Small intestine (tissue), 7 donors: ENCODE measurements at regions not wholly inside any gene's neighbourhood (a gene's known extent, or its start where the extent isn't known, plus 50 kb on each side); places are given as distances from the start of the nearest gene placed in this dataset.

Experiments used
- DNase-seq, 2 donors: peaks; one replicate each; pipeline versions ENCODE4 v3.0.0 to v3.0.0-alpha.2; 2013
- FAIRE-seq: peaks from 2 replicates; lab custom pipeline; 2012; peaks lifted over from hg19 to GRCh38; lab: Jason Lieb, UNC
- H3K27ac ChIP-seq, 3 donors: one replicate each; pipeline ENCODE4 v1.5.1; 2013; ENCODE audit warnings: low read length in 2 of 3, mild to moderate bottlenecking in 2 of 3, control low read depth in 1 of 3, inconsistent platforms in 1 of 3, low read depth in 1 of 3, moderate library complexity in 1 of 3
- H3K27me3 ChIP-seq, 3 donors: one replicate each; pipeline ENCODE4 v1.6.1; 2013; ENCODE audit warnings: low read length in 3 of 3, inconsistent platforms in 1 of 3; ENCODE audit not compliant: control insufficient read depth in 3 of 3, insufficient read depth in 3 of 3
- H3K36me3 ChIP-seq, 3 donors: one replicate each; pipeline ENCODE4 v1.6.1; 2013; ENCODE audit warnings: low read length in 3 of 3, inconsistent platforms in 1 of 3, low read depth in 1 of 3, mild to moderate bottlenecking in 1 of 3, moderate library complexity in 1 of 3; ENCODE audit not compliant: control insufficient read depth in 3 of 3, insufficient read depth in 2 of 3
- H3K4me1 ChIP-seq, 3 donors: one replicate each; pipeline ENCODE4 v1.6.1; 2013; ENCODE audit warnings: low read length in 2 of 3, inconsistent platforms in 1 of 3, low read depth in 1 of 3, mild to moderate bottlenecking in 1 of 3, moderate library complexity in 1 of 3; ENCODE audit not compliant: control insufficient read depth in 3 of 3, insufficient read depth in 2 of 3
- H3K4me3 ChIP-seq, 3 donors: one replicate each; pipeline ENCODE4 v1.5.1; 2013; ENCODE audit warnings: low read length in 3 of 3, control low read depth in 1 of 3, inconsistent platforms in 1 of 3, low read depth in 1 of 3, mild to moderate bottlenecking in 1 of 3, moderate library complexity in 1 of 3
- H3K9me3 ChIP-seq, 2 donors: one replicate each; pipeline ENCODE4 v1.6.1; 2013; ENCODE audit warnings: low read depth in 1 of 2, low read length in 1 of 2; ENCODE audit not compliant: control insufficient read depth in 2 of 2, insufficient read depth in 1 of 2
- WGBS, 3 donors: extraction: QIAGEN DNeasy Blood & Tissue Kit; methylation state at CpG; one replicate each; pipeline ENCODE4 v1.1.7; 2013; 5-methylcytosine and 5-hydroxymethylcytosine counted together
- donor health status: healthy with polysubstance abuse.
- donor health status: control.
- donor health status: control.
- donor health status: Bipolar disorder and iron deficiency.
- donor health status: healthy.

GRCh38 chr7:113209449-113210203 is 91.3 kb upstream of the SMIM30 start:
- Histone ChIP-seq H3K4me3 (no peak overlapping the region), H3K27me3 (no peaks in the 10 kb centered on the region), H3K27ac (no peak overlapping the region), H3K36me3 (no peaks in the 10 kb centered on the region), H3K9me3 (no peaks in the 10 kb centered on the region), H3K4me1 (no peaks in the 10 kb centered on the region)
- FAIRE-seq (no peak), DNase-seq (no peak)
- WGBS, 3 donors: 59 to 79% (median 78%) methylated on average over 1 of the region's 1 CpG

- DNase-seq: no peak
- 67 to 84% (median 78%) methylated on average over 2 of the region's 2 CpGs for WGBS, 3 donors
- H3K27ac ChIP-seq: no peak overlapping the region
- no peaks in the 10 kb centered on the region for H3K36me3 ChIP-seq
- no peaks in the 10 kb centered on the region for H3K9me3 ChIP-seq
- FAIRE-seq: no peak
- H3K27me3 ChIP-seq: no peaks in the 10 kb centered on the region
- no peaks in the 10 kb centered on the region for H3K4me1 ChIP-seq
- no peak overlapping the region for H3K4me3 ChIP-seq
Observed at GRCh38 chr7:113207931-113208330, 89.6 kb upstream of the SMIM30 start.

GRCh38 chr7:113207441-113207840 is 89.1 kb upstream of the SMIM30 start:
- Histone ChIP-seq H3K4me1 (no peaks in the 10 kb centered on the region), H3K27ac (no peak overlapping the region), H3K27me3 (no peaks in the 10 kb centered on the region), H3K9me3 (no peaks in the 10 kb centered on the region), H3K4me3 (no peak overlapping the region), H3K36me3 (no peaks in the 10 kb centered on the region)
- WGBS, 3 donors: 79 to 87% (median 84%) methylated on average over 3 of the region's 3 CpGs
- no peak for DNase-seq
- FAIRE-seq: no peak

- Histone ChIP-seq H3K27me3 (no peaks in the 10 kb centered on the region), H3K4me1 (no peaks in the 10 kb centered on the region), H3K36me3 (no peaks in the 10 kb centered on the region), H3K27ac (no peak overlapping the region), H3K4me3 (no peak overlapping the region), H3K9me3 (no peaks in the 10 kb centered on the region)
- FAIRE-seq: no peak
- DNase-seq: no peak
Observed at GRCh38 chr7:113204415-113204814, 86.1 kb upstream of the SMIM30 start.

- Histone ChIP-seq H3K4me1 (no peaks in the 10 kb centered on the region), H3K27me3 (no peaks in the 10 kb centered on the region), H3K9me3 (no peaks in the 10 kb centered on the region), H3K36me3 (no peaks in the 10 kb centered on the region), H3K4me3 (no peak overlapping the region), H3K27ac (no peak overlapping the region)
- FAIRE-seq (no peak), DNase-seq (no peak)
Observed at GRCh38 chr7:113202284-113202683, 83.9 kb upstream of the SMIM30 start.

GRCh38 chr7:113200281-113200680 is 81.9 kb upstream of the SMIM30 start:
- H3K9me3 ChIP-seq: no peaks in the 10 kb centered on the region
- WGBS, 3 donors: 66 to 68% (median 66%) methylated on average over 2 of the region's 2 CpGs
- H3K27ac ChIP-seq: no peak overlapping the region
- no peak for FAIRE-seq
- no peaks in the 10 kb centered on the region for H3K36me3 ChIP-seq
- H3K4me1 ChIP-seq: no peaks in the 10 kb centered on the region
- H3K27me3 ChIP-seq: no peaks in the 10 kb centered on the region
- DNase-seq: no peak
- no peak overlapping the region for H3K4me3 ChIP-seq

GRCh38 chr7:113199841-113200240 is 81.5 kb upstream of the SMIM30 start:
- no peaks in the 10 kb centered on the region for H3K4me1 ChIP-seq
- H3K9me3 ChIP-seq: no peaks in the 10 kb centered on the region
- 31 to 59% (median 58%) methylated on average over 2 of the region's 2 CpGs for WGBS, 3 donors
- H3K4me3 ChIP-seq: no peak overlapping the region
- no peaks in the 10 kb centered on the region for H3K27me3 ChIP-seq
- H3K36me3 ChIP-seq: no peaks in the 10 kb centered on the region
- DNase-seq: no peak
- no peak overlapping the region for H3K27ac ChIP-seq
- FAIRE-seq: no peak

GRCh38 chr7:113199136-113199535 is 80.8 kb upstream of the SMIM30 start:
- no peak for FAIRE-seq

GRCh38 chr7:113198226-113198625 is 79.9 kb upstream of the SMIM30 start:
- Histone ChIP-seq H3K9me3 (no peaks in the 10 kb centered on the region), H3K4me1 (no peaks in the 10 kb centered on the region), H3K27me3 (no peaks in the 10 kb centered on the region), H3K27ac (no peak overlapping the region), H3K36me3 (no peaks in the 10 kb centered on the region), H3K4me3 (no peak overlapping the region)
- DNase-seq (no peak), FAIRE-seq (no peak)
- WGBS, 3 donors: 29 to 53% (median 47%) methylated on average over 2 of the region's 2 CpGs

More at GRCh38 chr7:113199136-113199535, 80.8 kb upstream of the SMIM30 start:
- Histone ChIP-seq H3K9me3 (no peaks in the 10 kb centered on the region), H3K4me3 (no peak overlapping the region), H3K4me1 (no peaks in the 10 kb centered on the region), H3K27me3 (no peaks in the 10 kb centered on the region), H3K36me3 (no peaks in the 10 kb centered on the region), H3K27ac (no peak overlapping the region)
- DNase-seq: no peak
- WGBS, 3 donors: 52 to 56% (median 55%) methylated on average over 3 of the region's 3 CpGs
